ENCODE measurements at regions not wholly inside any gene's neighbourhood (a gene's known extent, or its start where the extent isn't known, plus 50 kb on each side); places are given as distances from the start of the nearest gene placed in this dataset.
A peak's percentile ranks its signal among the peaks of the same experiment; 100 is the strongest.
"Not testable (repeated sequence)": the region's sequence is repeated elsewhere in the genome, so short reads cannot be mapped to it uniquely, and the experiment has no call there.

GRCh38 chr17:68674029-68674925, 73.1 kb upstream of the FAM20A start:
- no peak for DNase-seq
- Mint-ChIP-seq H3K4me1 (no peaks in the 10 kb centered on the region), H3K27ac (no peak overlapping the region), H3K4me3 (no peak overlapping the region), H3K27me3 (peaks cover 6 to 37% (median 16%) of the 10 kb centered on the region in 5 donors), H3K9me3 (no peaks in the 10 kb centered on the region), H3K36me3 (no peaks in the 10 kb centered on the region)
- no peak for ATAC-seq
- POLR2A ChIA-PET, result no interaction called here

GRCh38 chr17:68670967-68671693, 70.0 kb upstream of the FAM20A start:
- ATAC-seq, result no peak
- POLR2A ChIA-PET, result no interaction called here
- H3K27me3 Mint-ChIP-seq, result peaks cover 13 to 37% (median 21%) of the 10 kb centered on the region in 5 donors
- no peak overlapping the region for H3K27ac Mint-ChIP-seq
- no peak overlapping the region for H3K4me3 Mint-ChIP-seq
- DNase-seq, result no peak
- H3K9me3 Mint-ChIP-seq, result peaks cover 0 to 2% (median 0%) of the 10 kb centered on the region in 9 donors
- peaks cover 0 to 5% (median 0%) of the 10 kb centered on the region in 3 donors for H3K36me3 Mint-ChIP-seq
- no peaks in the 10 kb centered on the region for H3K4me1 Mint-ChIP-seq

GRCh38 chr17:68666438-68666837, 65.3 kb upstream of the FAM20A start:
- H3K4me3 Mint-ChIP-seq, H3K9me3 Mint-ChIP-seq, ATAC-seq, H3K4me1 Mint-ChIP-seq, DNase-seq, POLR2A ChIA-PET, H3K36me3 Mint-ChIP-seq: not testable (repeated sequence)
- Mint-ChIP-seq H3K27me3 (peaks cover 21 to 32% (median 31%) of the 10 kb centered on the region in 5 donors), H3K27ac (peak overlapping the region in 1 of 10 donors; percentile 1)

GRCh38 chr17:68665373-68665772, 64.2 kb upstream of the FAM20A start:
- DNase-seq, result no peak
- Mint-ChIP-seq H3K27ac (no peak overlapping the region), H3K9me3 (peaks cover 0 to 8% (median 0%) of the 10 kb centered on the region in 9 donors), H3K27me3 (peaks cover 23 to 32% (median 31%) of the 10 kb centered on the region in 5 donors), H3K4me3 (no peak overlapping the region), H3K4me1 (no peaks in the 10 kb centered on the region), H3K36me3 (peaks cover 0 to 9% (median 2%) of the 10 kb centered on the region in 3 donors)
- no peak for ATAC-seq
- POLR2A ChIA-PET, result no interaction called here

- Mint-ChIP-seq H3K4me1 (no peaks in the 10 kb centered on the region), H3K27ac (no peak overlapping the region), H3K4me3 (no peak overlapping the region), H3K36me3 (peaks cover 0 to 5% (median 2%) of the 10 kb centered on the region in 3 donors), H3K27me3 (peaks cover 18 to 51% (median 29%) of the 10 kb centered on the region in 5 donors), H3K9me3 (peaks cover 0 to 8% (median 0%) of the 10 kb centered on the region in 9 donors)
- POLR2A ChIA-PET, result no interaction called here
- DNase-seq, result no peak
- ATAC-seq, result no peak
These were observed 61.3 kb upstream of the FAM20A start for GRCh38 chr17:68662479-68662878.

GRCh38 chr17:68662037-68662432, 60.9 kb upstream of the FAM20A start:
- Mint-ChIP-seq H3K4me3 (no peak overlapping the region), H3K27me3 (peaks cover 19 to 51% (median 29%) of the 10 kb centered on the region in 5 donors), H3K4me1 (no peaks in the 10 kb centered on the region), H3K27ac (no peak overlapping the region), H3K9me3 (peaks cover 0 to 10% (median 0%) of the 10 kb centered on the region in 9 donors), H3K36me3 (peaks cover 0 to 5% (median 2%) of the 10 kb centered on the region in 3 donors)
- DNase-seq (no peak), ATAC-seq (no peak)
- POLR2A ChIA-PET, result no interaction called here

GRCh38 chr17:68661265-68662036, 60.3 kb upstream of the FAM20A start:
- Mint-ChIP-seq H3K27ac (no peak overlapping the region), H3K36me3 (peaks cover 0 to 5% (median 2%) of the 10 kb centered on the region in 3 donors), H3K27me3 (peaks cover 21 to 47% (median 25%) of the 10 kb centered on the region in 5 donors), H3K9me3 (peaks cover 0 to 15% (median 0%) of the 10 kb centered on the region in 9 donors), H3K4me1 (no peaks in the 10 kb centered on the region), H3K4me3 (no peak overlapping the region)
- POLR2A ChIA-PET, result no interaction called here
- ATAC-seq (no peak), DNase-seq (no peak)

GRCh38 chr17:68660302-68660701, 59.1 kb upstream of the FAM20A start:
- Mint-ChIP-seq H3K9me3 (peaks cover 0 to 15% (median 0%) of the 10 kb centered on the region in 9 donors), H3K36me3 (peaks cover 0 to 5% (median 2%) of the 10 kb centered on the region in 3 donors), H3K27ac (no peak overlapping the region), H3K4me3 (no peak overlapping the region), H3K27me3 (peaks cover 14 to 37% (median 21%) of the 10 kb centered on the region in 5 donors), H3K4me1 (no peaks in the 10 kb centered on the region)
- ATAC-seq (no peak), DNase-seq (no peak)
- POLR2A ChIA-PET, result no interaction called here

GRCh38 chr17:68658999-68659780, 58.0 kb upstream of the FAM20A start:
- DNase-seq (no peak), ATAC-seq (no peak)
- no peak overlapping the region for H3K4me3 Mint-ChIP-seq
- no peak overlapping the region for H3K27ac Mint-ChIP-seq
- peaks cover 0 to 15% (median 0%) of the 10 kb centered on the region in 9 donors for H3K9me3 Mint-ChIP-seq
- no peaks in the 10 kb centered on the region for H3K4me1 Mint-ChIP-seq
- peaks cover 11 to 31% (median 17%) of the 10 kb centered on the region in 5 donors for H3K27me3 Mint-ChIP-seq
- H3K36me3 Mint-ChIP-seq, result peaks cover 0 to 5% (median 2%) of the 10 kb centered on the region in 3 donors
- POLR2A ChIA-PET, result no interaction called here

- peaks cover 0 to 7% (median 0%) of the 10 kb centered on the region in 9 donors for H3K9me3 Mint-ChIP-seq
- H3K36me3 Mint-ChIP-seq, result no peaks in the 10 kb centered on the region
- POLR2A ChIA-PET, result no interaction called here
These were observed 56.4 kb upstream of the FAM20A start for GRCh38 chr17:68657576-68657975.

GRCh38 chr17:68657166-68657565, 56.0 kb upstream of the FAM20A start:
- Mint-ChIP-seq H3K27me3 (peaks cover 7 to 20% (median 11%) of the 10 kb centered on the region in 5 donors), H3K36me3 (no peaks in the 10 kb centered on the region), H3K9me3 (peaks cover 0 to 7% (median 0%) of the 10 kb centered on the region in 9 donors), H3K4me1 (no peaks in the 10 kb centered on the region), H3K4me3 (no peak overlapping the region), H3K27ac (no peak overlapping the region)
- DNase-seq (no peak), ATAC-seq (no peak)
- POLR2A ChIA-PET, result no interaction called here

More at GRCh38 chr17:68657576-68657975, 56.4 kb upstream of the FAM20A start:
- DNase-seq, result no peak
- ATAC-seq, result no peak
- no peak overlapping the region for H3K4me3 Mint-ChIP-seq
- peaks cover 7 to 20% (median 11%) of the 10 kb centered on the region in 5 donors for H3K27me3 Mint-ChIP-seq
- H3K27ac Mint-ChIP-seq, result no peak overlapping the region
- H3K4me1 Mint-ChIP-seq, result no peaks in the 10 kb centered on the region

- ATAC-seq (no peak), DNase-seq (no peak)
- H3K4me3 Mint-ChIP-seq, result no peak overlapping the region
- POLR2A ChIA-PET, result no interaction called here
- peaks cover 0 to 7% (median 0%) of the 10 kb centered on the region in 9 donors for H3K9me3 Mint-ChIP-seq
- peaks cover 7 to 20% (median 9%) of the 10 kb centered on the region in 5 donors for H3K27me3 Mint-ChIP-seq
- no peak overlapping the region for H3K27ac Mint-ChIP-seq
- H3K36me3 Mint-ChIP-seq, result no peaks in the 10 kb centered on the region
- H3K4me1 Mint-ChIP-seq, result no peaks in the 10 kb centered on the region
These were observed 55.5 kb upstream of the FAM20A start for GRCh38 chr17:68656666-68657065.

Measured in naive thymus-derived CD8-positive, alpha-beta T cell (primary cell).